HFF-Myc (cell line): ENCODE measurements at regions not wholly inside any gene's neighbourhood (a gene's known extent, or its start where the extent isn't known, plus 50 kb on each side); places are given as distances from the start of the nearest gene placed in this dataset.

ENCODE experiments used
- DNase-seq: peaks from one replicate; pipeline ENCODE4 v3.0.0-alpha.2; 2011; ENCODE audit warnings: low read depth; ENCODE audit errors: extremely low read depth
- H3K4me3 ChIP-seq: replicated peaks from 2 replicates; pipeline ENCODE4 v1.5.1; 2011; ENCODE audit warnings: low read depth, mild to moderate bottlenecking, control low read depth, low read length
- CTCF ChIP-seq: IDR thresholded peaks from 2 replicates; pipeline ENCODE4 v1.5.1; 2012; ENCODE audit warnings: mild to moderate bottlenecking, low read depth, low read length, control low read depth; ENCODE audit errors: missing control alignments

GRCh38 chr6:54579011-54579410, 267.6 kb upstream of the FAM83B start:
- no peak for TF ChIP-seq CTCF
- no peak for DNase-seq
- H3K4me3 ChIP-seq, result no peak overlapping the region

- TF ChIP-seq CTCF, result no peak
- no peak for DNase-seq
These were observed 260.3 kb upstream of the FAM83B start for GRCh38 chr6:54586251-54586650.

GRCh38 chr6:54587277-54587676, 259.3 kb upstream of the FAM83B start:
- DNase-seq, result no peak
- TF ChIP-seq CTCF, result no peak

More at GRCh38 chr6:54586251-54586650, 260.3 kb upstream of the FAM83B start:
- no peak overlapping the region for H3K4me3 ChIP-seq

GRCh38 chr6:54588176-54588575, 258.4 kb upstream of the FAM83B start:
- no peak overlapping the region for H3K4me3 ChIP-seq
- no peak for TF ChIP-seq CTCF
- DNase-seq, result no peak

More at GRCh38 chr6:54587277-54587676, 259.3 kb upstream of the FAM83B start:
- no peak overlapping the region for H3K4me3 ChIP-seq

- TF ChIP-seq CTCF, result no peak
- no peak overlapping the region for H3K4me3 ChIP-seq
- no peak for DNase-seq
These were observed 250.7 kb upstream of the FAM83B start for GRCh38 chr6:54595844-54596243.

GRCh38 chr6:54598787-54599313, 247.7 kb upstream of the FAM83B start:
- no peak for TF ChIP-seq CTCF
- no peak for DNase-seq
- H3K4me3 ChIP-seq, result no peak overlapping the region
